HEK293 (cell line): ENCODE measurements at regions not wholly inside any gene's neighbourhood (a gene's known extent, or its start where the extent isn't known, plus 50 kb on each side); places are given as distances from the start of the nearest gene placed in this dataset.

Experiments used
- CTCF ChIP-seq: fragments of 450-650 bp; formaldehyde crosslinking; IDR thresholded peaks from 2 replicates; pipeline ENCODE4 v1.5.1; 2016; ENCODE audit warnings: missing biosample characterization, missing genetic modification characterization
- RBAK ChIP-seq: fragments of 450-650 bp; formaldehyde crosslinking; IDR thresholded peaks from 2 replicates; pipeline ENCODE4 v1.5.1; 2016; ENCODE audit warnings: missing biosample characterization, missing genetic modification characterization
- ZNF138 ChIP-seq: fragments of 450-650 bp; formaldehyde crosslinking; IDR thresholded peaks from 2 replicates; pipeline ENCODE4 v1.5.1; 2016; ENCODE audit warnings: missing biosample characterization, missing genetic modification characterization, borderline replicate concordance
- ZNF184 ChIP-seq: fragments of 450-650 bp; IDR thresholded peaks from 2 replicates; pipeline ENCODE4 v1.5.1; 2018; ENCODE audit warnings: missing biosample characterization, mild to moderate bottlenecking, missing genetic modification characterization
- ZNF221 ChIP-seq: fragments of 450-650 bp; formaldehyde crosslinking; IDR thresholded peaks from 2 replicates; pipeline ENCODE4 v1.5.1; 2017; ENCODE audit warnings: missing biosample characterization, missing genetic modification characterization, borderline replicate concordance
- ZNF37A ChIP-seq: fragments of 450-650 bp; IDR thresholded peaks from 2 replicates; pipeline ENCODE4 v1.5.1; 2018; ENCODE audit warnings: missing biosample characterization, missing genetic modification characterization
- ZNF585B ChIP-seq: fragments of 450-650 bp; formaldehyde crosslinking; IDR thresholded peaks from 2 replicates; pipeline ENCODE4 v1.5.1; 2016; ENCODE audit warnings: missing biosample characterization, missing genetic modification characterization

- TF ChIP-seq ZNF138 (no peak), CTCF (tag by site-specific recombination) (no peak), ZNF37A (tag by site-specific recombination) (no peak), ZNF585B (tag by site-specific recombination) (no peak), ZNF221 (no peak), RBAK (no peak), ZNF184 (no peak)
These were observed 519.6 kb upstream of the TENM4 start for GRCh38 chr11:79960461-79960860.
